IMR-90 (cell line): ENCODE measurements at regions not wholly inside any gene's neighbourhood (a gene's known extent, or its start where the extent isn't known, plus 50 kb on each side); places are given as distances from the start of the nearest gene placed in this dataset.
A peak's percentile ranks its signal among the peaks of the same experiment; 100 is the strongest.

ENCODE experiments used
- ATAC-seq: fragments of 200-7000 bp; cut with Tn5 transposase; 2 replicates; pipeline ENCODE4 v1.9.1; 2020; ENCODE audit warnings: low read depth, mild to moderate bottlenecking, moderate library complexity
- BruUV-seq: library from RNA; stranded (reverse); fragments of 400-500 nt; replicated peaks from 2 replicates; lab custom pipeline; 2021; lab: Mats Ljungman, UMichigan
- CTCF ChIA-PET: fragments of 300-600 bp; formaldehyde crosslinking; extraction: SDS; loops from one replicate; lab custom pipeline; 2021; ENCODE audit warnings: antibody characterized with exemption; lab: Yijun Ruan, JAX
- POLR2A ChIA-PET: fragments of 300-600 bp; sonication (Branson Sonifier 250); formaldehyde crosslinking; loops from one replicate; lab custom pipeline; 2022; ENCODE audit warnings: antibody characterized with exemption; ENCODE audit not compliant: unreplicated experiment; lab: Charles Lee
- DNase-seq: peaks from one replicate; pipeline ENCODE4 v3.0.0; 2013
- H2AFZ ChIP-seq: replicated peaks from 2 replicates; pipeline ENCODE3; 2013; ENCODE audit warnings: low read length, mild to moderate bottlenecking; ENCODE audit not compliant: poor library complexity
- H2AK5ac ChIP-seq: 2 replicates; pipeline ENCODE4 v1.6.1; 2013; ENCODE audit warnings: low read depth, low read length, inconsistent platforms
- H2AK9ac ChIP-seq: replicated peaks from 2 replicates; pipeline ENCODE3; 2013; ENCODE audit warnings: mild to moderate bottlenecking, low read depth, low read length, moderate library complexity; ENCODE audit not compliant: poor library complexity
- H2BK120ac ChIP-seq: 2 replicates; pipeline ENCODE4 v1.6.1; 2013; ENCODE audit warnings: low read depth, low read length, inconsistent platforms
- H2BK15ac ChIP-seq: 3 replicates; pipeline ENCODE4 v1.6.1; 2013; ENCODE audit warnings: low read depth, low read length, inconsistent platforms
- H2BK20ac ChIP-seq: 2 replicates; pipeline ENCODE4 v1.6.1; 2013; ENCODE audit warnings: low read depth, mild to moderate bottlenecking, inconsistent platforms, low read length, moderate library complexity
- H2BK5ac ChIP-seq: 2 replicates; pipeline ENCODE4 v1.6.1; 2013; ENCODE audit warnings: mild to moderate bottlenecking, low read depth, low read length, inconsistent platforms; ENCODE audit not compliant: poor library complexity, severe bottlenecking
- H3K14ac ChIP-seq: replicated peaks from 2 replicates; pipeline ENCODE4 v1.6.1; 2013; ENCODE audit warnings: low read depth, low read length, inconsistent platforms
- H3K18ac ChIP-seq: 2 replicates; pipeline ENCODE4 v1.6.1; 2013; ENCODE audit warnings: low read depth, low read length, control low read depth
- H3K23ac ChIP-seq: 2 replicates; pipeline ENCODE4 v1.6.1; 2013; ENCODE audit warnings: low read depth, low read length, inconsistent platforms
- H3K27ac ChIP-seq: 2 replicates; pipeline ENCODE4 v1.5.1; 2013; ENCODE audit warnings: mild to moderate bottlenecking, control low read depth, low read length; ENCODE audit not compliant: insufficient read depth
- H3K27me3 ChIP-seq: 2 replicates; pipeline ENCODE4 v1.6.1; 2013; ENCODE audit warnings: low read length; ENCODE audit not compliant: control insufficient read depth, insufficient read depth
- H3K36me3 ChIP-seq: 2 replicates; pipeline ENCODE4 v1.6.1; 2013; ENCODE audit warnings: low read length, mixed read lengths; ENCODE audit not compliant: control insufficient read depth, insufficient read depth
- H3K4ac ChIP-seq: 2 replicates; pipeline ENCODE4 v1.6.1; 2013; ENCODE audit warnings: low read depth, low read length, inconsistent platforms
- H3K4me1 ChIP-seq: 2 replicates; pipeline ENCODE4 v1.6.1; 2013; ENCODE audit warnings: low read length, mixed read lengths; ENCODE audit not compliant: control insufficient read depth, insufficient read depth
- H3K4me2 ChIP-seq: 2 replicates; pipeline ENCODE4 v1.6.1; 2013; ENCODE audit warnings: low read depth, mild to moderate bottlenecking, control low read depth, low read length, moderate library complexity
- H3K4me3 ChIP-seq: 2 replicates; pipeline ENCODE4 v1.5.1; 2013; ENCODE audit warnings: low read depth, mild to moderate bottlenecking, control low read depth, low read length, moderate library complexity; ENCODE audit not compliant: insufficient read depth
- H3K56ac ChIP-seq: 2 replicates; pipeline ENCODE4 v1.6.1; 2013; ENCODE audit warnings: low read length, inconsistent platforms; ENCODE audit not compliant: insufficient read depth; ENCODE audit errors: extremely low read depth
- H3K79me1 ChIP-seq, 2 experiments: 2 replicates each; pipeline ENCODE4 v1.6.1; 2013; ENCODE audit warnings: low read length in 2 of 2, inconsistent platforms in 1 of 2, low read depth in 1 of 2
- H3K9ac ChIP-seq: 2 replicates; pipeline ENCODE4 v1.6.1; 2013; ENCODE audit warnings: low read depth, low read length, control low read depth
- H3K9me1 ChIP-seq: 2 replicates; pipeline ENCODE4 v1.6.1; 2013; ENCODE audit warnings: low read length, inconsistent platforms; ENCODE audit not compliant: insufficient read depth
- H3K9me3 ChIP-seq: 2 replicates; pipeline ENCODE4 v1.6.1; 2013; ENCODE audit warnings: low read length; ENCODE audit not compliant: control insufficient read depth, insufficient read depth
- H4K20me1 ChIP-seq: 2 replicates; pipeline ENCODE4 v1.6.1; 2013; ENCODE audit warnings: low read length, inconsistent platforms; ENCODE audit not compliant: insufficient read depth
- H4K5ac ChIP-seq: 2 replicates; pipeline ENCODE4 v1.6.1; 2013; ENCODE audit warnings: mild to moderate bottlenecking, low read depth, low read length, control low read depth
- H4K8ac ChIP-seq, 2 experiments: 2 replicates each; pipeline ENCODE4 v1.6.1; 2013; ENCODE audit warnings: low read depth in 2 of 2, low read length in 2 of 2, control low read depth in 1 of 2, inconsistent platforms in 1 of 2
- H4K91ac ChIP-seq: 2 replicates; pipeline ENCODE4 v1.6.1; 2013; ENCODE audit warnings: low read depth, low read length, inconsistent platforms; ENCODE audit not compliant: insufficient read depth
- CEBPB ChIP-seq: IDR thresholded peaks from 2 replicates; pipeline ENCODE4 v1.6.1; 2012; ENCODE audit warnings: low read depth, low read length, improper control_type of control experiment
- CHD1 ChIP-seq: IDR thresholded peaks from 2 replicates; pipeline ENCODE4 v1.6.1; 2012; ENCODE audit warnings: low read depth, low read length, improper control_type of control experiment
- CTCF ChIP-seq: conservative IDR thresholded peaks from 2 replicates; pipeline ENCODE4 v1.5.1; 2012; ENCODE audit warnings: mild to moderate bottlenecking, low read depth, low read length, improper control_type of control experiment
- ELK1 ChIP-seq: fragments of 150-350 bp; IDR thresholded peaks from 2 replicates; pipeline ENCODE4 v1.6.1; 2016; ENCODE audit warnings: low read depth, mild to moderate bottlenecking, low read length, moderate library complexity, borderline replicate concordance
- FOS ChIP-seq: fragments of 150-350 bp; IDR thresholded peaks from 2 replicates; pipeline ENCODE4 v1.6.1; 2016; ENCODE audit warnings: low read depth, low read length
- MAFK ChIP-seq: IDR thresholded peaks from 2 replicates; pipeline ENCODE4 v1.6.1; 2012; ENCODE audit warnings: low read depth, low read length, improper control_type of control experiment
- MAZ ChIP-seq: IDR thresholded peaks from 2 replicates; pipeline ENCODE4 v1.6.1; 2012; ENCODE audit warnings: low read depth, mild to moderate bottlenecking, low read length, improper control_type of control experiment, moderate library complexity, borderline replicate concordance
- MXI1 ChIP-seq: IDR thresholded peaks from 2 replicates; pipeline ENCODE4 v1.6.1; 2012; ENCODE audit warnings: low read depth, mild to moderate bottlenecking, low read length, moderate library complexity, borderline replicate concordance
- NFE2L2 ChIP-seq: fragments of 150-350 bp; IDR thresholded peaks from 2 replicates; pipeline ENCODE4 v1.6.1; 2016; ENCODE audit warnings: low read depth, mild to moderate bottlenecking, low read length
- POLR2A ChIP-seq: IDR thresholded peaks from 2 replicates; pipeline ENCODE4 v1.6.1; 2012; ENCODE audit warnings: mild to moderate bottlenecking, low read depth, low read length
- RAD21 ChIP-seq: IDR thresholded peaks from 2 replicates; pipeline ENCODE4 v1.6.1; 2012; ENCODE audit warnings: low read length, improper control_type of control experiment
- RCOR1 ChIP-seq: IDR thresholded peaks from 2 replicates; pipeline ENCODE4 v1.6.1; 2012; ENCODE audit warnings: mild to moderate bottlenecking, low read length, improper control_type of control experiment; ENCODE audit not compliant: insufficient replicate concordance
- RFX5 ChIP-seq: IDR thresholded peaks from 2 replicates; pipeline ENCODE4 v1.8.0; 2012; ENCODE audit warnings: low read depth, mild to moderate bottlenecking, low read length, moderate library complexity
- SMC3 ChIP-seq: fragments of 150-350 bp; IDR thresholded peaks from 2 replicates; pipeline ENCODE4 v1.6.1; 2016; ENCODE audit warnings: low read depth, mild to moderate bottlenecking, antibody characterized with exemption, low read length, moderate library complexity
- USF2 ChIP-seq: fragments of 150-350 bp; IDR thresholded peaks from 2 replicates; pipeline ENCODE4 v1.6.1; 2017; ENCODE audit warnings: mild to moderate bottlenecking, antibody characterized with exemption, low read length, low read depth
- WGBS, 2 experiments: methylation state at CpG; one replicate each; pipeline versions ENCODE4 v1.1.5 to v1.1.7; 2013; ENCODE audit warnings: missing lambda C conversion rate in 2 of 2; ENCODE audit not compliant: insufficient read length in 1 of 2; ENCODE audit errors: extremely low coverage in 2 of 2; 5-methylcytosine and 5-hydroxymethylcytosine counted together
- dilution Hi-C: fragments of 300-500 bp; cut with HindIII; formaldehyde crosslinking; loops from one replicate; pipeline ENCODE4 v1.14.3; 2018; ENCODE audit warnings: low sequenced_read_pairs; ENCODE audit not compliant: unreplicated experiment
- in situ Hi-C: fragments of 300-500 bp; cut with MboI; formaldehyde crosslinking; loops from 3 replicates; pipeline ENCODE4 v1.14.3; 2019; ENCODE audit warnings: low sequenced_read_pairs, inconsistent platforms, mixed read lengths
- intact Hi-C: fragments of 100-400 bp; cut with micrococcal nuclease; formaldehyde crosslinking; loops from 2 replicates; pipeline ENCODE4 v1.10.0; 2022

- ChIA-PET CTCF (no interaction called here), POLR2A (no interaction called here)
- Histone ChIP-seq H2BK5ac (no peak overlapping the region), H3K23ac (no peak overlapping the region), H3K4me2 (no peak overlapping the region), H3K9me3 (no peaks in the 10 kb centered on the region), H2BK120ac (no peak overlapping the region), H2BK15ac (no peak overlapping the region), H3K9ac (no peak overlapping the region), H2BK20ac (no peak overlapping the region), H3K4me3 (no peak overlapping the region), H3K9me1 (no peaks in the 10 kb centered on the region), H3K18ac (no peak overlapping the region), H3K4me1 (no peaks in the 10 kb centered on the region), H4K8ac (no peak overlapping the region), H3K14ac (no peak overlapping the region), H3K36me3 (no peaks in the 10 kb centered on the region), H3K56ac (no peak overlapping the region), H2AFZ (peak overlapping the region; percentile 21), H2AK5ac (no peak overlapping the region), H3K27ac (no peak overlapping the region), H4K91ac (no peak overlapping the region), H3K27me3 (no peaks in the 10 kb centered on the region; the same call in 1 of the 2 replicates), H4K20me1 (no peaks in the 10 kb centered on the region), H2AK9ac (no peak overlapping the region), H3K79me1 (no peaks in the 10 kb centered on the region), H4K5ac (no peak overlapping the region), H3K4ac (no peak overlapping the region)
- in situ Hi-C loops (no loop called here), dilution Hi-C loops (no loop called here), intact Hi-C loops (no loop called here)
- no peak for ATAC-seq
- BruUV-seq = no TSS peak
- no peak for DNase-seq
- 41% methylated on average over 2 of the region's 16 CpGs; no CpG with 5 or more reads in 1 of the 2 experiments for WGBS, 2 experiments
- TF ChIP-seq POLR2A = no peak
- no peak for TF ChIP-seq USF2
- TF ChIP-seq RFX5 = no peak
- TF ChIP-seq MAFK = no peak
- no peak for TF ChIP-seq CHD1
- no peak for TF ChIP-seq NFE2L2
- no peak for TF ChIP-seq CEBPB
- TF ChIP-seq SMC3 = no peak
- no peak for TF ChIP-seq FOS
- no peak for TF ChIP-seq CTCF
- no peak for TF ChIP-seq MAZ
- no peak for TF ChIP-seq RCOR1
- no peak for TF ChIP-seq MXI1
- TF ChIP-seq RAD21 = no peak
- no peak for TF ChIP-seq ELK1
Observed at GRCh38 chr1:229863651-229864545, 203.1 kb upstream of the GALNT2 start.
